WERI-Rb-1 (cell line): ENCODE measurements at regions not wholly inside any gene's neighbourhood (a gene's known extent, or its start where the extent isn't known, plus 50 kb on each side); places are given as distances from the start of the nearest gene placed in this dataset.

Experiments
- DNase-seq: peaks from one replicate; pipeline ENCODE4 v3.0.0-alpha.2; 2020
- H3K27ac ChIP-seq: fragments of 250-450 bp; sonication (Bioruptor Pico); 2 replicates; pipeline ENCODE4 v1.5.1; 2020; ENCODE audit warnings: mild to moderate bottlenecking, moderate library complexity
- H3K27me3 ChIP-seq: fragments of 250-450 bp; sonication (Bioruptor Pico); 2 replicates; pipeline ENCODE4 v1.5.1; 2021; ENCODE audit warnings: mild to moderate bottlenecking, low read depth, moderate library complexity; ENCODE audit not compliant: insufficient read depth, severe bottlenecking
- H3K36me3 ChIP-seq: fragments of 250-450 bp; sonication (Bioruptor Pico); 2 replicates; pipeline ENCODE4 v1.5.1; 2020; ENCODE audit warnings: mild to moderate bottlenecking, moderate library complexity
- H3K4me3 ChIP-seq: 2 replicates; pipeline ENCODE4 v1.5.1; 2011; ENCODE audit warnings: low read depth, mild to moderate bottlenecking, control low read depth, low read length
- H3K9me3 ChIP-seq: fragments of 250-450 bp; sonication (Bioruptor Pico); 2 replicates; pipeline ENCODE4 v1.5.1; 2021; ENCODE audit warnings: mild to moderate bottlenecking, moderate library complexity; ENCODE audit not compliant: severe bottlenecking
- TF ChIP-seq, protein P1 (sequence below): IDR thresholded peaks from 2 replicates; pipeline ENCODE4 v1.5.1; 2011; ENCODE audit warnings: low read depth, mild to moderate bottlenecking, control low read depth, inconsistent platforms, low read length

DNA sequence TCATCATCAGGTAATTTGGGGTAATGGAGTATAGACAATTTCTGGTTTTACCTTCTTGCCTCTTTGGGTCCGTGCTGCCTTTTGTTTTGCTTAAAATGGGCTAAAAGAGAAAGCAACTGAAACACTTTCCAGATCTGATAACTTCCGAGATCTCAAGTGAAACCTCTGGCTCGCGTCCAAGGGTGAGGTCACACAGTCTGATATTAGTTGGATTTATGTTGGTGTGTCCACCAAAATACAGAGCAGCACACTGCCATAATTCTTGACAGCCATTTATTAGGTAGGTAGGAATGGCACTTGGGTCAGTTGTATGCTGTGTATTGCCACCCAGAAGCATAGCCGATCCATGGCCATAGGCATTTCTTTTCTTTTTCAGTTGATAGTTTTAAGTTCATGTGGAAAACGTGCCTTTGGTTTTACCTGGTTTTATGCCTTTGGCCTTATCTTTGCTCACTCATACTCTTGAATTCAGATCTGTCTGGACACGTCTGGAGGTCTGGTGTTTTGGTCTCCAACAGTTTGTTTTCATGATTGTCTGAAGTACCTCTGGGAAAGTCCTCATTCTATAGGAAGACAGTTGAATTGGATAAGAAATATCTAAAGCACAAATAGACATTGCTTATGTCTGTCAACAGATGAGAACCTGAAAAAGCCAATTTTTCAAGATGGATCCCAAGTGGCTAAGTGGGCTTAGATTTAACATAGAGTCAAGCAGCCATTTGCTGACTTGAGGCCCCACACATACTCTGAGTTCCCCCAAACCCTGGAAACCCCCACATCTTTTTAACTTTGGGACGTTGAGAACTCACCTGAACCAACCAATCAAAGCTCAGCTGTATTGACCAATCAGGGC is 320.8 kb downstream of the SOX4 start:
- no peak for DNase-seq
- Histone ChIP-seq H3K36me3 (no peaks in the 10 kb centered on the region), H3K27me3 (no peaks in the 10 kb centered on the region), H3K27ac (no peak overlapping the region), H3K4me3 (no peak overlapping the region), H3K9me3 (peaks cover 2% of the 10 kb centered on the region)
- TF ChIP-seq, protein P1, sequence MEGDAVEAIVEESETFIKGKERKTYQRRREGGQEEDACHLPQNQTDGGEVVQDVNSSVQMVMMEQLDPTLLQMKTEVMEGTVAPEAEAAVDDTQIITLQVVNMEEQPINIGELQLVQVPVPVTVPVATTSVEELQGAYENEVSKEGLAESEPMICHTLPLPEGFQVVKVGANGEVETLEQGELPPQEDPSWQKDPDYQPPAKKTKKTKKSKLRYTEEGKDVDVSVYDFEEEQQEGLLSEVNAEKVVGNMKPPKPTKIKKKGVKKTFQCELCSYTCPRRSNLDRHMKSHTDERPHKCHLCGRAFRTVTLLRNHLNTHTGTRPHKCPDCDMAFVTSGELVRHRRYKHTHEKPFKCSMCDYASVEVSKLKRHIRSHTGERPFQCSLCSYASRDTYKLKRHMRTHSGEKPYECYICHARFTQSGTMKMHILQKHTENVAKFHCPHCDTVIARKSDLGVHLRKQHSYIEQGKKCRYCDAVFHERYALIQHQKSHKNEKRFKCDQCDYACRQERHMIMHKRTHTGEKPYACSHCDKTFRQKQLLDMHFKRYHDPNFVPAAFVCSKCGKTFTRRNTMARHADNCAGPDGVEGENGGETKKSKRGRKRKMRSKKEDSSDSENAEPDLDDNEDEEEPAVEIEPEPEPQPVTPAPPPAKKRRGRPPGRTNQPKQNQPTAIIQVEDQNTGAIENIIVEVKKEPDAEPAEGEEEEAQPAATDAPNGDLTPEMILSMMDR = no peak

DNA sequence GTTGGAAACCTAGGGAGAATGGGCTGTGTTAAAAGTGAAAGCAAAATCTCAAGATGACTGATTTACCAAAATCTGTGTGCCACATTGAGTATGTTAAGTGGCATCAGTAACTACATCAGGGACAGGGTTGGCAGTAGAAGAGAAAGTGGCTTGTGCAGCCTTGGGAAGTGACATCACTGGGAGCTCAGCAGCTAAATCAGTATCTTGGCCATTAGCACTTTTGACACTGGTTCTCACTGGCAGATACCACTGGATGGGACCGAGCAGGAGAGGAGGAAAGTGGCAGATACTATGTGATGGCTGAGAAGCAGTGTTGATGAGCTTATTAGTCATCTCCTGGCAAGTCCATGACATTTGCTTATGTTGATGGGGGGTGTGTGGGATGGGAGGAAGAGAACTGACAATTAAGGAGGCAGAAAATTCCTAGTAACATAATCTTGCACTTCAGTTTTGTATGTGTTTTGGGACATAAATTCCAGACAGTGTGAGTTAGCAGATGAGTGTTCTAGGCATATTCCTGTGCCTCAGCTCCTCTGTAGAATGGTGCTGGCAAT is 322.2 kb downstream of the SOX4 start:
- TF ChIP-seq, protein P1 = no peak

DNA sequence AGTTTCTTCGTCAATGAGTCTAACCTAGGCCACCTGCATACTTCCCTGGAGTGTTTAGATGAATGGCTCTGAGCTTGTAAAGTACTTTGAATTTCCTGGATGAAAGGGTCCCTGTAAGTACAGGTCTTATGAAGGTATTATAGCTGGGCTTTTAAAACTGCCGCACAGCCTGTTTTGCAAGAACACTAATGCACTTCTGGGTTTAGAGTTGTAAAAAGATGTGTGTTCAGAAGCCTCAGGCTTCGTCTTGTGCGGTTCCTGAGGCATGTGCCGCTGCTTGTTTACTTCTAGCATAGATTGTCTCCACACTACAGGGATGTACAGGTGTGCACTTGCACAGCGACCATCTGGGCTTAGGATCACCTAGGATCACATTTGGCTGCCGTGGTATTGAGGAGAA is 324.5 kb downstream of the SOX4 start:
- no peak overlapping the region for H3K27ac ChIP-seq
- no peak overlapping the region for H3K4me3 ChIP-seq
- no peak for DNase-seq
- H3K36me3 ChIP-seq = no peaks in the 10 kb centered on the region
- H3K9me3 ChIP-seq = peaks cover 2% of the 10 kb centered on the region
- no peaks in the 10 kb centered on the region for H3K27me3 ChIP-seq
- TF ChIP-seq, protein P1 = no peak

More for the DNA sequence above, 322.2 kb downstream of the SOX4 start:
- H3K36me3 ChIP-seq = no peaks in the 10 kb centered on the region
- no peak overlapping the region for H3K4me3 ChIP-seq
- H3K9me3 ChIP-seq = peaks cover 2% of the 10 kb centered on the region
- DNase-seq = no peak
- no peak overlapping the region for H3K27ac ChIP-seq
- H3K27me3 ChIP-seq = no peaks in the 10 kb centered on the region

DNA sequence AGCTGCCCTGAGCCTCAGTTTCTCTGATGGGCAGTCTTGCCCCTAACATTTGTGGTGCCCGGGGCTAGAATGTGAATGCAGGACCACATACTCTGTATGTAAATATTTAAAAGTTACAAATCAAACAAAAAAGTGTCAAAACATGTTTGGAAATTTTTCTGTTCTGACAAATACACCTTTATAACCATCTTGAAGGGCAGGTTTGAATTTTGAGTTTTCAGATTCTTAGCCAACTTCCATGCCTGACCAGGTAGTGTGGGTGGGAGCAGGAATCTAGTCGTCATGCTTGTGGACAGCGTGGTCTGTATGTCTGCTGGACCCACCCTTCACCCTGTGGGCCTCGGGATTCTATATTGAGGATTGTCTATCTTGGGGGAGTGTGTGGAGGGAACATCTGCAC is 325.1 kb downstream of the SOX4 start:
- TF ChIP-seq, protein P1 = no peak
- Histone ChIP-seq H3K9me3 (peaks cover 2% of the 10 kb centered on the region), H3K27me3 (no peaks in the 10 kb centered on the region), H3K36me3 (no peaks in the 10 kb centered on the region), H3K27ac (no peak overlapping the region), H3K4me3 (no peak overlapping the region)
- DNase-seq = no peak

DNA sequence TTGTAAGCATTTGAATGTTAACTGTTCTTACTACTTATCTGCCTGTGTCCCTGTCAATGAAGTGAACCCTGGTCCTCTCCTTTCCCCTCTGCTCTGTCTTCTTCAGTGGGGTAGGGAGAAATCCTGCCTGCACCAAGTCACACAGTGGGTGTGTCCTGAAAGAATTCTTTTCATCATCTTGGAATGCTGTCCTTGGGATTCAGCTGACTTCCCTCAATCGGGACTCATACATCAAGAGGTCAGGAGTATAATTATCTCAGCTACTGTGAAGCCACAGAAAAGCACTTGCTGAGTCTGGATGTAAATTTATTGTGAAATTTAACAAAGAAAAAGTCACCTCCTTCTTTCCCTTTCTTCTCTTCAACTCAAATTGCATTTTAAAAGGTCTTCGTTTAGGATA is 328.5 kb downstream of the SOX4 start:
- no peaks in the 10 kb centered on the region for H3K36me3 ChIP-seq
- DNase-seq = no peak
- no peaks in the 10 kb centered on the region for H3K27me3 ChIP-seq
- TF ChIP-seq, protein P1 = no peak
- H3K9me3 ChIP-seq = peaks cover 2% of the 10 kb centered on the region
- no peak overlapping the region for H3K4me3 ChIP-seq
- H3K27ac ChIP-seq = no peak overlapping the region
